NB4 (cell line): ENCODE measurements at regions not wholly inside any gene's neighbourhood (a gene's known extent, or its start where the extent isn't known, plus 50 kb on each side); places are given as distances from the start of the nearest gene placed in this dataset.

Experiments
- CTCF ChIP-seq: IDR thresholded peaks from one replicate; pipeline ENCODE4 v1.5.1; 2012; ENCODE audit warnings: low read depth, low read length
- MYC ChIP-seq: IDR thresholded peaks from 2 replicates; pipeline ENCODE4 v1.6.1; 2011; ENCODE audit warnings: low read depth, low read length
- POLR2A ChIP-seq: IDR thresholded peaks from 2 replicates; pipeline ENCODE4 v1.6.1; 2011; ENCODE audit warnings: mild to moderate bottlenecking; ENCODE audit not compliant: insufficient read length; ENCODE audit errors: extremely low read depth
- TF ChIP-seq, protein P1 (sequence below): IDR thresholded peaks from 2 replicates; pipeline ENCODE4 v1.6.1; 2011; ENCODE audit warnings: low read depth, low read length

DNA sequence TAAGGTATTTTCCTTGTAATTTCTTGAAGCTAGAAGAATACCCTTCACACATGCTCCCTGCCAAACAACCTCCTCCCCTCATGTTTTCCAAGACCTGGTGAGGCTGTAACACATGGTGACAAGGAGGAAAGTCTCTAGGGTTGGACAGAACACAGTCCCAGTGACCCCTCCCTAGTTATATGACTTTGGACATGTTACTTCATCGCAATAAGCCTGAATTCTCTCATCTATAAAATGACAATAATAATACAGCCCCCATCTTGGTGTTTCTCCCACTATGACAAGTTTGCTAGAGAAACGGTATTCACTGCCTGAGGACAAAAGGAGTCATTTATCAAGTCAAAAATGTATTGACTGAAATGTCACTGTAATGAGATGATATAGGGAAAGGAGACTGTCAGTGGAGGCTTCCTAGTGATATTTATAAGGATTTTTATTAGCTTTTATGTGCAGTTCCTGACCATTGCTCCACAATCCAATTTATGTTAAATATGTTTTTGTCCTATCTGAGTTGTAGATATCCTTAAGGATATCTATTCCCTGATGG is 464.4 kb downstream of the SUCLG1 start:
- TF ChIP-seq CTCF: no peak
- no peak for TF ChIP-seq POLR2A
- TF ChIP-seq, protein P1, sequence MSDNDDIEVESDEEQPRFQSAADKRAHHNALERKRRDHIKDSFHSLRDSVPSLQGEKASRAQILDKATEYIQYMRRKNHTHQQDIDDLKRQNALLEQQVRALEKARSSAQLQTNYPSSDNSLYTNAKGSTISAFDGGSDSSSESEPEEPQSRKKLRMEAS: no peak
- TF ChIP-seq MYC: no peak
